Fibroblast of skin of back (primary cell): ENCODE measurements at regions not wholly inside any gene's neighbourhood (a gene's known extent, or its start where the extent isn't known, plus 50 kb on each side); places are given as distances from the start of the nearest gene placed in this dataset.
A peak's percentile ranks its signal among the peaks of the same experiment; 100 is the strongest.

Experiments used
- DNase-seq: peaks from one replicate; pipeline ENCODE4 v3.0.0-alpha.2; 2013

DNA sequence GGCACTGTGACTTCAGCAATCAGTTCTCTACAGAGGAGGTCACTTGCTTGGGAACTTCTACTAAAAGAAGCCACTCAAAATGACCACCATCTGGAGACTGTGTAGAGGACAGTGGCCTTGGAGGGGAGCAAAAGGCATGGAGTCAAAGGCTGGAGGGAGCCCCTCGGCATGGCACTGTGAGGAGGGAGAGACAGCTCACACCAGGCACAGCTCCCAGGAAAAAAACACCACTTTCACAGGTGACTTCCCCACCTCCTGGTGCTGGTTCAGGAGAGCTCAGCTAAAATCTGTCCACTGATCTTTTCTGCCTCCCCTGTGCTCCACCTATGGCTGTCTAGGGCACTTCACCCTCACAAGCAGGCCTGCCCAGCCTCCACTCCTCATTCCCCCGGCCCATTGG, 649.4 kb upstream of the MGMT start:
- no peak for DNase-seq

DNA sequence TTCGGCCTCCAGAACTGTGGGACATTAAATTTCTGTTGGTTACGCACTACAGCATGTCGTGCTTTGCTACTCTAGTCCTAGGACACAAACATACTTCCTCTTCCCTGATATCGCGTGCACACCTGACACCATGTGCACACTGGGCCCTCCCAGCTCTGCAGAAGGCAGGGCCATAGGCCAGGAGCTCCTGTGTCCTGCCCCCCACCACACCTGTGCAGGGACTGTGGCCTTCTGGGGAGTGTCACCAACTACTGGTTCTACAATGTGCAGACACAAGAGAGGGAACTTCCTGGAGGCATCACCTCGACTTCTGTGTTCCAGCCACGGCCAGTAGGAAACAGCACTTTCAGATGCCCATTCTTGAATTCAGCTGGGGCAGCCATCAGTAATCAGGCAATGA, 646.4 kb upstream of the MGMT start:
- no peak for DNase-seq

DNA sequence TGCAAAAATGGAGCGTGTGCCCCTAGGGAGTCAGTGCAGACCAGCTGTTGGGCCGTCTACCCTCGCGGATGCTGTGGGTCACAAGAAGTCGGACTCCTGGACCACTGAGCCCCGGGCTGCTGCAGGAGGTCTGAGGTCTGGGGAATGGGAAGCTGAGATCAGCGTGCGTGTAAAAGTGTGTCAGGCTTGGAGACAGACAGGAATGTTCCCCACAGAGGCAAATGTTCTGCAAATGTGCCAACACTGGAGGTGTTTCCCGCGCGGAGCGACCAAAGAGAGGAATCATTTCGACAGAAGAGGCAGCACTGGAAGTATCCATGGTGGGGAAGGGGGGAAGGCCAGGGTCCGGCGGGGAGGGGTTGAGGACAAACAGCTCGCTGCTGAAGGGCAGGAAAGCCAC, 643.8 kb upstream of the MGMT start:
- DNase-seq, result no peak

DNA sequence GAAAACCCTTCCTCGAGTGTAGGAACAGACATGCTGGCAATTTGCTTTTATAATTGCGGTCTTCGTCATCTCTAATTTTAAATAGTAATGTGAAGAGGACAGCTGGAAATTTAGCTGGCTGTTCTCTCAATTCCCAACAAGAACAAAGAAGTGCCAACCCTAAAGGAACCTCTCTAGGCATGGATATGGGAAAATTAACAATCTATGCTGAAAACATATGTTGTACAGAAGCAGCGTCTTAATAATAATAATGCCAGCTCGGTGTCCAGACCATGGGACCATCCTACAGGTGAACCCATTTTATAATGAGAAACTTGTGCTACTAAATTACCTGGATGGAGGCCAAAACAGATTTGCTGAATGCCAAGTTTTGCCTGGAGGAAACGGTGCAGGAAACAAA, 641.4 kb upstream of the MGMT start:
- no peak for DNase-seq

DNA sequence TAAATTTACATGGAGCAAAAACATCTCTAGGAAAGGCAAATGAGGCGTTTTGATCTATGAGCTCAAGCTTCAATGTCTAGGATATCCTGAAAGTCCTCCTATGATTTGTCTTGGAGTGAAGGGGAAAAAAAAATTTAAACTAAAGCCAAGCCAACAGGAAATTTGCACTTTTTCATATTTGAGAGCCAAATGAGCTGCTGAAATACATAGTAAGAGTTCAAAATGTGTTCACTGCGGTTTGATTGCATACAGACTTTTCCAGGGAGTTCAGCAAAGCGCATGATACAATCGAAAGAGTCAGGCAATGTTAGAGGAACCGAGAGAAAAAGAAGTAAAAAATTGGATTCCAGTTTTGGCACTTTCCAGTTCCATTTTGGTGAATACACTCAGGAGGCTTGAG, 633.4 kb upstream of the MGMT start:
- no peak for DNase-seq

DNA sequence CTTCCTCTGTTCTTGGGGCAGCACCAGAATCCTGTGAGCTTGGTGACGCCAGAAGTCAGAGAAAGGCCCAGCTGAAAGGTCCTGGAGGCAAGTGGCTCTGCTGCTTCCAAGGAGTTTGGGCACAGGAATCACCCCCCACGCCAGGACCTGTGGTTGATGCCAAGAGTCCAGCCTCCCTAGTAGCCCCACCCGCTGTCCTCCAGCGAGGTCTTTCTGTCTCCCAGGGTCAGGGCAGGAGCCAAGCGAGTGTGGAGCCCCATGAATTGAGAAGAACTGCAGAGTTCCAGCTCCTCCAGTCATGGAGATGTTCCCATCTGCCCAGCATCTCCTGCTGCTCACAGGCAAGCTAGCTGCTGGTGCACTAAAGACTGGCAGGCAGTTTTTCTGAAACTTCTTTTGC, 631.7 kb upstream of the MGMT start:
- DNase-seq, result no peak

DNA sequence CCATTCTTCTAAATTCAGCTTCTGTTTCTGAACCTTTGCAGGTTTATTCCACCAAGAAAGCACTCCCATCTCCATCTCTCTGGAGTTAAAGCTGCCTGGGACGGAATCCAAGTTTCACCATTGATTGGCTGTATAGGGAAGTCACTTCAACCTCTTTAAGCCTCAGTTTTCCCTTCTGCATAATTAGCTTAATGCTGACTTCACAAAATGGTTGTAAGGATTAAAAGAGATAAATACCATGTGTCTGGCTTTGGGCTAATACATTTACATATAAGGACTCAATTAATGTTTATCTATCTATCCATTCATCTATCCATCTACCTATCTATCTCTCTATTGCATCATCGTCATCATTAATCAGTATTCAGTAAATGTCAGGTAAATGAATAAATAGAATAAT, 629.6 kb upstream of the MGMT start:
- no peak for DNase-seq

DNA sequence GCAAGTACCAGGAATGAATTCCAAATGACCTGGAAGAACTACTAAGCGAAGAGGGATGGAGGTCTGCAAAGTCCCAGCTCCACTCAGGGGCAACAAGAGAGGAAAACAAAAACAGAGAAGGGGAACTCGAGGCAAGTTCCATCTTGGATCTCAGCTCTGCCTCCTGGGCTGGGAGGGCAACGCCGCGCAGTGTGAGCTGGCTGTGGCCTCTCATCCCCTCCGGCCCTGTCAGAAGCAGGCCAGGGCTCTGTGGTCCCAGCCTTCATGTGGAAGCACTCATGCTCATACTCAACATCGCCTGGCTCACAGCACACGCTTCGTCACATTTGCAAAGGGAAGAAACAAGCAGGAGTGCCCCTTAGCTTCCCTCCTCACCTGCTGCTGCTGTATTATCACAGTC, 627.9 kb upstream of the MGMT start:
- DNase-seq, result no peak

DNA sequence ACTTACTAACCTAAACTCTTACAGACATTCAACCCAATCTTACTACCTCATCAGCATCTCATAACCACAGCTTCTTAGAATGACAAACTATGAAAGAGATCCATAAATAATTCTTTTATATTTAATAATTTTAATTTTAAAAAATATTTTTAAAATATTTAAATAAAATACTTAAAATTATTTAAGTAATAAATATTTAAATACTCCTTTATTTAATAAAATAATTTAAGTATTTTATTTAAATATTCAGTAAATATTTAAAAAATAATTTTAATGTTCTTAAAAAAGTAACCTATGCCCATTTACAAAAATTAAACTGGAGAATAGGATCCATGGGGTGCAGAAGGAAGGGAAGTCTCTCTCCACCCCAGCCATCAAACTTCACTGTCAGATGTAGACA, 627.3 kb upstream of the MGMT start:
- DNase-seq, result no peak

DNA sequence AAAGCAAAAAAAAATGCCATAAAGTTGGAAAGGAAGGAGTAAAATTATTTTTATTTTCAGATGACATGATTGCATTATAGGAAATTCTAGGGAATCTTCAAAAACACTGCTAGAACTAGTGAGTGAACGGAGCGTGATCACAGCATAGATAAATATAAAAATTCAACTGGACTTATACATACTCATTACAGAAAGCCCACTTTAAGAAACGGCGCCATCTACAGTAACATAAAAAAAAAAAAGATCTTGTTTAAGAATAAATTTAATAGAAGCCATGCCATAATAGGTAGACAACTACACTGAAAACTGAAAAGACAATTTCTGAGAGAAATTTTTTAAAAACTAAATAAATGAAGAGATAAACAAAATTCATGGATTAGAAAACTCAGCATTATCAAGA, 623.1 kb upstream of the MGMT start:
- peak; percentile 2 for DNase-seq

DNA sequence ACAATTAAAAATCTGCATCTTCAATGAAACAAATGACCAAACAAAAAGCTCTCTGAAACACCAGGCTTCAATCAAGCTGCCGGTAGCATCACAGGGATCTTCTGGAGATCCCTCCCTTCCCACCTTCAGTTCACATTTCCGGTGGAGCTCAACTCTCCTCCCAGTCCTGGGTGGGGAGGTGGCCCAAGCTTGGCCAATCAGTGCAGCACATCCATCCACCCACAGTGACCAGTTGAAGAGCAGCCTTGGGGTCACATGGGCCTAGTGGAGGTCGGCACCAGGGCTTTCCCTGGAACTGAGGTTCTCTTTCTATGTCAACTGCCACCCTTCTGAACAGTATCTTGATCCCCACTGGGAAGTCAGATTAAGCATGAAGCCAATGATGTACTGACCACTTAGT, 620.1 kb upstream of the MGMT start:
- DNase-seq, result no peak

DNA sequence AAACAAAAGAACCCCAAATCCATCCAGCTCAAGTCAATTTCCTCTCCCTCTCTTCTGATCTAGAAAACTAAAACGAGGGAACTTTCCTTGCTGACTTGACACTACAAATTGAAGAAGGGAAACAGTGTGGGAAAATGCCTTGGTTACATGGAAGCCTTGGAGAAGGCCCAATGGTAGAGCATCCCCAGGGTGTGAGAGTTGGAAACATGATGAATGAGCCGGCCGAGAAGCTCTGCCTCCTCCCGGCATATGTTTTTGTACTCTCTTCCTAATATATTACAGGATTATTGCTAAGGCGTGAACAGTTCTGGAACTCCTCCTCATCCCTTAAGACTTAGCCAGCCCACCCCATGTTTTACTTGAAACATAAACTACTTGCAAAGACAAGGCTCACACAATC, 618.2 kb upstream of the MGMT start:
- DNase-seq, result no peak

DNA sequence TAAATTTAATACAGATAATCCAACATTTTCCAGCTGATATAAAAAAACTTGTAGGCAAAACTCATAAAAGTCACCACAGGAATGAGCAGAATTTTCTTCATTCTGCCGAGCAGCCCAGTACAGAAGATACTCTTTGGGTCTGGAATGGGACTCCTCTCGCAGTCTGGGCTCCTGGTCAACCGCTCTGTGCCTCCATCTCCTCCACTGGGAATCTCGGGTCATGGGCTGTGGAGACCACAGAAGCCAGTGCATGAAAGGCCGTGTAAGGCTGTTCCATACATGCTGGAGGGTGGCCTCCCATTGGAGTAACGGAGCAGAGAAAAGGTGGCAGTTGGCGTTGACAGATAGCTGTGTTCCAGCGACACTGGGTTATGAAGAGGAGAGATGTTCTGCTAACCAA, 616.4 kb upstream of the MGMT start:
- no peak for DNase-seq

DNA sequence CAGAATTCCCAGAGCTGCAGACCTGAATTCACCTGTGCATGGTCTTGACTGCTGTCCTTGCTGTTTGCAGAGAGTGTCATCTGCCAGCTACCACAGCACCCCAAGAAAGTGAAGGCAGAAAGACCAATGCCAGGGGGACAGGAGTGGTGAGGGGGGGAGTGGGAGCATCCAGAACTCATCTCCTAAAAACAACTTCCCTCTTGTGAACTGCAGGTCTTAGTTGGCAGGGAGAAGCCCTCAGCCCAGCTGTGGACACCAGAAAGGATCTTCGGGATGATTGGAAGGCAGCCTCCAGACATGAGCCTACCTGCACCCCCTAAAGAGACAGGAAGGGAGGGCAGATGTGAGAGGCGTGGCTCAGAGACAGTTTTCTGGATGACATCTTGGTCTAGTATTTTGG, 615.8 kb upstream of the MGMT start:
- no peak for DNase-seq

DNA sequence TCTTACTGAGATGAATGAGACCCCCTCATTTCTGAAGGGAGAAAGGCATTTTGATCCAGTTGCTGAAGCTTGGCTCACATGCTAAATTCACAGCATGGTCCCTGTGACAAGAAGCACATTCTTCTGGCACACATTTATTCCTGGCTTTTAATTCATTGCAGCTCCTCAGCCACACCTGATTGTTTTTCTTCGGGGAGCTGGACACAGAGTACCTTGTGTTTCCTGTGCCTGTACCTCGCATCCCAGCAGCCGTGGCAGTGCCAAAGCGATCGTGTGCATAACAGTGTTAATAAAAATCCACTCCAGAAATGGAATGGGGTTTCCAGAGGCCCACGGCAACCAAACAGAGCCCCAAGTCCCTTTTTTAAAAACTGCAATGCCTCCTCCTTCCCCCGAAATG, 615.3 kb upstream of the MGMT start:
- DNase-seq, result no peak

DNA sequence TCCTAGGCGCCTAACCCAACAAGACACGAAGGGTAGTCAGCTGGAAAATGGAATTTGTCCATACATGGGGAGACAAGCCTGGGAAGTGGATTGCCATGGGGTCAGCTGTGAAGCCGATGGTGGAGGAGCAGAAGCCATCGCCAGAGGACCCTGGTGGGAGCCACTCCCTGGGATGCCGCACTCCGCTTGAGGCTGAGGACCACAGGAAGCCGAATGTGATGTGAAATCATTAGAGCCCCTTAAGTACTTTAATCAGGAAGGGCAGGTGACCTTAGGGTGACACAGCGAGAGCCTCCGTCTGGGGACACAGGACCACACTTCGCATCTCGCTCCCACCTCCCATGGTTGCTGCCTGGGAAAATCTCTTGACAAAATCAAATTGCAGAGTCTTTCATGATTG, 614.6 kb upstream of the MGMT start:
- no peak for DNase-seq

DNA sequence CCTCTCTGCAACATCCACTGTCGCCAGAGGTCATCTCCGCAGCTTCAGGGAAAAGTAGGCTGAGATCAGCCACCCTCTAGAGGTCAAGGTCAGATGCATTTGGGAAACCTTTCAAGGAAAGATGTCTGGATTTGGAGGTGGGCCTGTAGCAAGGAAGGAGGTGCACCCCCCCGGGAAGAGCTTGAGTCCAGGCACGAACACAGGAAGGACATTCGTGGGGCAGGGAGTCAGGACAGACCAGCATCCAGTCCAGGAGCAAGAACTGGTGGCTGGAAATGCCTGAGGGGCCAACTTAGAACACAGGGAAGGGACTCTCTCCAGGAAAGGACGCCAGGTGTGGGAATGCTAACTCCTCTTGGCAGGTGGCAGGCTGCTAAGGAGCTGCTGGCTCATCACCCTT, 614.1 kb upstream of the MGMT start:
- DNase-seq, result no peak

DNA sequence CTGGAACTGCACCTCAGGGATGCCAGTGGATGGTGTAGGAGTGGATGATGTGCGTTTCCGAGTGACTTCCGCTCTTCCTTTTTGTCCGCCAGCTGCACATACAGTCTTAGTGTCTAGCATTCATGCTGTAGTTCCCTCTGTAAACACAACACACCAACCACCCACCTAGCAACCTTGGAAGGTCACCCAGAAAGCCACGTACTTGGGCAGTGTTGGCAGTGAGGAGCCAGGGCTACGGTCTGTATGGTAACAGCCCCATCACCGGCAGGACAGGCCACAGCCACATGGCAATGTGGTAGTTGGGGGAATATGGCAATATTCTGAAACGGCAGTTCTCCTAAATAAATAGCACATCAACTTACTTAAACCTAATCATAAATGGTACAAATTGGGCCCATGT, 613.5 kb upstream of the MGMT start:
- DNase-seq, result no peak

DNA sequence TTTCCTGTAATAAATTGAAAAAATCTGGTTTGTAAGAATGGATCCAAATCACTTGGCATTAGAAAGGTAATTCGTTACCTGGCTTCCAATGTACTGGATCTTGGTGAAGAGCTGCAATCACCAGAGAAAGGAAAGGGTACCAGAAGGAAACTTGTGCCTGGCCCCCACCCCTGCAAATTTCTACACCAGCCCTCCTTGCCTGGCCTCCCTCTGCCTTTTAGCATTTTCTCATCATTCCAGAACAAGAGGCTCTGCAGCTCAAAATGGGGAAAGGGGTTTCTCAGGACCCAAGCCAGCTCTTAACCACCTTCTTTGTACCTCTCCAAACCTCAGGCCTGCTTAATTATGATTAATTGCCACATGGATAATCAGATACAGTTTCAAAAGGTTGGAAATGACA, 612.8 kb upstream of the MGMT start:
- DNase-seq, result no peak

DNA sequence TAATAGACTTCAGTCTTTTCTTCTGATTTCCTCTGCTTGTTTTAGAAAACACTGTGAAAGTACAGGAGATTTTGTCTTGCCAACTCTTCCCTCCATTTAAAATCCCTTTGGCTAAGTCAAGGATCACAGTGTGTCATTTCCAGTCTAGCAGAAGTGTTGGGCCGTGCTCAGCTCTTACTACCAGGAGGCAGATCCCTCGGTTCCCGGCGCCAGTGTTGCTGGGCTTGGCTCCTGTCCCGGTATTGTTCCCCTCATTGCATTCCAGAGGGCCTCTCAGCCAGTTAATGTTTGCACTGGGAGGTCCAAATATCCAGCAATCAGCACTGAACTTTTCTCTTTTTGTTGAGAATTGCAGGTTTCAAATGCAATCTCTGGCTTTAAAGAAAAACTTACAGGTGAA, 612.1 kb upstream of the MGMT start:
- DNase-seq, result peak; percentile 62

DNA sequence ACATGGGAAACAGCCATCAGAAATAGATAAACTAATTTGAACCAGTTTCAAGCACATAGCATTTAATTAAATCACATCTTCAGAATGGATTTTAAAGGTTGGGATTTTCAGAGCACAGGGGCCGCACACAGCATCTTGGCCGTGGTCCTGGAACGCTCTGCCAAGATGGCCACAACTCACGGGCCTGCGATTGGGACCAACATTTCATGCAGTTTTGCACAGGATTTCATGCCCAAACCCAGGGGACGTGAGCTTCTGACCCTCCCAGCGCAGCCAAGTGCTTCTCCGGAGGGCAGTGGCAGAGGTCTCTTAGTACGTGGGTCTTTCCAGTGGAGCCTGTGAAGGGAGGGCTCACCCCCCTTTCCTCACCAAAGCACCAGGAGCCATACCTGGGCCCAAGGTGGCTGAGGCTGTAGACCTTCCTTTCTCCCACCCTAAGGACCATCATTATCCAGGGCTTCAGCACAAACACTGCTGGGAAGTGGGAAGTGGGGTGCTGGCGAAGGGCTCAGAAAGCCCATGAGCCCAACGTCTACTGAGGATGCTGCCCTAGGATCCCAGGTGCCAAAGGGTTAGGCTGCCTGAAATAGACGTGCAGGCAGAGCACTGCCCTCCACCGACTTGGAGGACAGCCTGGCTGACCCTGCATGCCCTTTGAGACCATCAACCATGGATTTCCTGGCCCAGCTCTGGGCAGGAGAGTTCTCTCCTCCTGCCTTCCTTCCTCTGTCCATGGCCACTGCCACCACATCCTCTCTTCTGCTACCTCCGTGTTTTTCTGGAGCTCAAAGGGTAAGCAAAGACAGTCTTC, 611.2 kb upstream of the MGMT start:
- DNase-seq, result no peak

DNA sequence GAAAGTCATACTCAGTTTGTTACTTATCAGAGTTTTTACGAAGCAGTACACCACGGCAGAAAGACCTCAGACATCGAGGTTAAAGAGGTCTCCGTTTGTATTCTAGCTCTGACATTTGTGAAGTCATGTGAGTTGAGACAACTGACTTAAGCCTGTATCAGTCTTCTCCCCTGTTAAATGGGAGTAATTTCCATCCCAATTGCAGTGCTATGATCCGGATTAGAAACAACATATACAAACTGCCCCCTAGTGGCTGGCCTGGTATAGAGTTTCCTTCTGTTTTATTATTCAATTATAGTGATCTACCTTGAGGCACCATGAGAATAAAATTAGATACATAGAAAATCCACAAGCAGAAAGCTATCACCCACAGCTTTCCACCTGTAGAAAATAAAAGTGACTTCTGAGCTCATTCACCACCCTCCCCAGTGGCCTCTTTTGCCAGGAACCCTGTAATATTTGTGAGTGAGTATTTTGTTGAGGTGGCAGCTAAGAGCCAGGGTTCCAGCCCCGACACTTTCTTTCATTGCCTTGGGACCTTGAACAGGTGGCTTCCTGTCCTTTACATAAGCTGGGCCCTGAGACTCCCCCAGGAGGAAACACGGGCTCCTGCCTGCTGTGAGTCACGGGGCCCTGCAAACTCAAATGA, 607.2 kb upstream of the MGMT start:
- DNase-seq, result peak; percentile 36

DNA sequence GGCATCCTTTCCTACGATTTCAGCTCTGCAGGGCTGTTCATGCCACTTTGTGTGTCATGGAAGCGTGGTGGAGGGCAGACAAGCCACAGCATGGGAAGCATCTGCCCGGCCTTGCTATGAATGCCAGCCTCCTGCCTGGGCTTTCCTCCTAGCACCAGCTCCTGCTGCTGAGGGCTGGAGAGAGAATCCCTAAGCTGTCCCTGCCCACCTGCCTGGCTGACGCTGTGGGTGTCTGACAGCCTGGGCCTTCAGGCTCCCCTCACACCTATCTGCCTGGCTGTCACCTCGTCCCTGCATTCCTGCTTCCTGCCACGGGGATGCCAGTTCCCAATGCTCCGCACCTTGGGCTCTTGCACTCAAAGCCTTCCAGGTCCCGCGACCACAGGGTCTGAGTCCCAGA, 606.5 kb upstream of the MGMT start:
- no peak for DNase-seq

DNA sequence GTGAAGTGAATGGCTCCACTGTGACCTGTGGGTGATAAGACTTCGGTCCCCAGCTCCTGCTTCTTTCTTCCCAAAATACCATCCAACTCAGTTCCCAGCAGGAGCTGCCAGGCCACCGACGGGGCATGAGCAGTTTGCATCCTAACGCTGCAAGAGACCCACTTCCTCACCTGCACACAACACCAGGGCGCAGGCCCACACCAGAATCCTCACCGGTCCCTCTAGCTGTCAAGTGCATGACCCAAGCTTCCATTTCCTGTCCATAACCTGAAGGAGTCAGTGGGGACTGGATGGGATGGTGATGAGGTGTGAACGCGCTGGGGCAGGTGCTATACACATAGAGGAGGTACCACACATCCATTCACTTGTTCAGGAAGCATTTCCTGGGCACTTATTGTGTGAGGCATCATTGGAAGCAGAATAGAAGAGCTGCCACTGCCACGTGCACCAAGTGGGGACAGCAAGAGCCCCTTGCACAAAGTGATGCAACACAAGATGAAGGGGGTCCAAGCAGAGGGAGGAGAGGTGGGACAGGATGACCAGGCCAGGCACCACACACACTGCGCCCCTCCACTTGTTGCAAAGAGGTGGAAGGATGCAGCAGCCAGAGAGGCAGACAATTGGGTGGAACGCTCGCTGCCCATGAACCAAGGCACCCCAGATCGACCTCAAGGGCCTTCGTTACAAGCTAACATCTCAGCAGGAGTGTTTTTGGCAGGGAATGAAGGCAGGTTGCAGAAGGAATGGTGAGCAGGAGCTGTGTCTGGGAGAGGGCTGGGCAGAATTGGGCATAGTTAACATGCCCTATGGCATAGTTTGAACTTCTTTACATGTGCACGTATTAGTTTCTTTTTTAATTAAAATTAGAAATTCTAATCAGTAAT, 605.8 kb upstream of the MGMT start:
- DNase-seq, result no peak
